ENCODE measurements at regions not wholly inside any gene's neighbourhood (a gene's known extent, or its start where the extent isn't known, plus 50 kb on each side); places are given as distances from the start of the nearest gene placed in this dataset.

- H2AFZ ChIP-seq (ENCODE audit: low read length, unreplicated experiment): no peak overlapping the region
- H3K27me3 ChIP-seq (ENCODE audit: insufficient read depth, low read length): no peaks in the 10 kb centered on the region
- H3K27ac ChIP-seq (ENCODE audit: low read depth, low read length): no peak overlapping the region
- no peaks in the 10 kb centered on the region for H3K36me3 ChIP-seq (ENCODE audit: insufficient read depth, low read length)
- no peaks in the 10 kb centered on the region for H3K4me1 ChIP-seq (ENCODE audit: control insufficient read depth, insufficient read depth, low read length, unreplicated experiment)
- no peak overlapping the region for H3K4me3 ChIP-seq (ENCODE audit: low read depth, low read length)
- H3K79me2 ChIP-seq (ENCODE audit: control insufficient read depth, insufficient read depth, low read length, unreplicated experiment): no peaks in the 10 kb centered on the region
These were observed 160.5 kb upstream of the TNC start for GRCh38 chr9:115278326-115279035.

GRCh38 chr9:115283395-115283794, 165.4 kb upstream of the TNC start:
- Histone ChIP-seq H2AFZ (ENCODE audit: low read length, unreplicated experiment) (no peak overlapping the region), H3K4me3 (ENCODE audit: low read depth, low read length) (no peak overlapping the region), H3K27me3 (ENCODE audit: insufficient read depth, low read length) (no peaks in the 10 kb centered on the region), H3K27ac (ENCODE audit: low read depth, low read length) (no peak overlapping the region), H3K36me3 (ENCODE audit: insufficient read depth, low read length) (no peaks in the 10 kb centered on the region), H3K79me2 (ENCODE audit: control insufficient read depth, insufficient read depth, low read length, unreplicated experiment) (no peaks in the 10 kb centered on the region), H3K4me1 (ENCODE audit: control insufficient read depth, insufficient read depth, low read length, unreplicated experiment) (no peaks in the 10 kb centered on the region)

- H3K27me3 ChIP-seq (ENCODE audit: insufficient read depth, low read length): no peaks in the 10 kb centered on the region
- H3K4me1 ChIP-seq (ENCODE audit: control insufficient read depth, insufficient read depth, low read length, unreplicated experiment): no peaks in the 10 kb centered on the region
- no peaks in the 10 kb centered on the region for H3K36me3 ChIP-seq (ENCODE audit: insufficient read depth, low read length)
- no peaks in the 10 kb centered on the region for H3K79me2 ChIP-seq (ENCODE audit: control insufficient read depth, insufficient read depth, low read length, unreplicated experiment)
- no peak overlapping the region for H3K27ac ChIP-seq (ENCODE audit: low read depth, low read length)
- no peak overlapping the region for H3K4me3 ChIP-seq (ENCODE audit: low read depth, low read length)
- H2AFZ ChIP-seq (ENCODE audit: low read length, unreplicated experiment): no peak overlapping the region
These were observed 167.9 kb upstream of the TNC start for GRCh38 chr9:115285836-115286235.

GRCh38 chr9:115286411-115286810, 168.5 kb upstream of the TNC start:
- H3K79me2 ChIP-seq (ENCODE audit: control insufficient read depth, insufficient read depth, low read length, unreplicated experiment): no peaks in the 10 kb centered on the region

GRCh38 chr9:115289757-115290208, 171.8 kb upstream of the TNC start:
- no peaks in the 10 kb centered on the region for H3K79me2 ChIP-seq (ENCODE audit: control insufficient read depth, insufficient read depth, low read length, unreplicated experiment)
- H3K4me1 ChIP-seq (ENCODE audit: control insufficient read depth, insufficient read depth, low read length, unreplicated experiment): peaks cover 6% of the 10 kb centered on the region
- no peak overlapping the region for H3K4me3 ChIP-seq (ENCODE audit: low read depth, low read length)
- H3K27me3 ChIP-seq (ENCODE audit: insufficient read depth, low read length): no peaks in the 10 kb centered on the region
- H3K36me3 ChIP-seq (ENCODE audit: insufficient read depth, low read length): no peaks in the 10 kb centered on the region
- H2AFZ ChIP-seq (ENCODE audit: low read length, unreplicated experiment): no peak overlapping the region
- no peak overlapping the region for H3K27ac ChIP-seq (ENCODE audit: low read depth, low read length)

More at GRCh38 chr9:115286411-115286810, 168.5 kb upstream of the TNC start:
- no peak overlapping the region for H3K4me3 ChIP-seq (ENCODE audit: low read depth, low read length)
- H2AFZ ChIP-seq (ENCODE audit: low read length, unreplicated experiment): no peak overlapping the region
- H3K27me3 ChIP-seq (ENCODE audit: insufficient read depth, low read length): no peaks in the 10 kb centered on the region
- H3K27ac ChIP-seq (ENCODE audit: low read depth, low read length): no peak overlapping the region
- H3K4me1 ChIP-seq (ENCODE audit: control insufficient read depth, insufficient read depth, low read length, unreplicated experiment): no peaks in the 10 kb centered on the region
- H3K36me3 ChIP-seq (ENCODE audit: insufficient read depth, low read length): no peaks in the 10 kb centered on the region

DNA sequence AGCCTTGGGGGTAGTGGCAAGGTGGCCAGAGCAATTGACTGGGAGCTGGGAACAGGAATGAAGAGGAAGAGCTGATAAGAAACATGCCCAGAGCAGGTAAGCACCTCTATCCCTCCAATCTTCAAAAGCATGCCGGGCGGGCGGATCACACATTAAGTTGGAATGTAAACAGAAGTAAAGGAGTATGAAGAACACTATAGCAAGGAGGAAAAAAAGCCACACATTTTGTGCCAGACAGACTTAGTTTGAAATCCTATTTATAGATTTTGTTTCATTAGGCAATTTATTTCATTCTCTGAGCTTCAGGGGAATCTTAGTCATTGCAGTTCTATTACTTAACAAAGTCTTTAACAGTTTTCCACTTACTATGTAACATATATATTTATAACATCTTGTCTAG, 173.9 kb upstream of the TNC start:
- Histone ChIP-seq H3K4me1 (ENCODE audit: control insufficient read depth, insufficient read depth, low read length, unreplicated experiment) (peaks cover 6% of the 10 kb centered on the region), H3K27ac (ENCODE audit: low read depth, low read length) (no peak overlapping the region), H3K4me3 (ENCODE audit: low read depth, low read length) (no peak overlapping the region), H3K27me3 (ENCODE audit: insufficient read depth, low read length) (no peaks in the 10 kb centered on the region), H2AFZ (ENCODE audit: low read length, unreplicated experiment) (no peak overlapping the region), H3K79me2 (ENCODE audit: control insufficient read depth, insufficient read depth, low read length, unreplicated experiment) (no peaks in the 10 kb centered on the region), H3K36me3 (ENCODE audit: insufficient read depth, low read length) (no peaks in the 10 kb centered on the region)

DNA sequence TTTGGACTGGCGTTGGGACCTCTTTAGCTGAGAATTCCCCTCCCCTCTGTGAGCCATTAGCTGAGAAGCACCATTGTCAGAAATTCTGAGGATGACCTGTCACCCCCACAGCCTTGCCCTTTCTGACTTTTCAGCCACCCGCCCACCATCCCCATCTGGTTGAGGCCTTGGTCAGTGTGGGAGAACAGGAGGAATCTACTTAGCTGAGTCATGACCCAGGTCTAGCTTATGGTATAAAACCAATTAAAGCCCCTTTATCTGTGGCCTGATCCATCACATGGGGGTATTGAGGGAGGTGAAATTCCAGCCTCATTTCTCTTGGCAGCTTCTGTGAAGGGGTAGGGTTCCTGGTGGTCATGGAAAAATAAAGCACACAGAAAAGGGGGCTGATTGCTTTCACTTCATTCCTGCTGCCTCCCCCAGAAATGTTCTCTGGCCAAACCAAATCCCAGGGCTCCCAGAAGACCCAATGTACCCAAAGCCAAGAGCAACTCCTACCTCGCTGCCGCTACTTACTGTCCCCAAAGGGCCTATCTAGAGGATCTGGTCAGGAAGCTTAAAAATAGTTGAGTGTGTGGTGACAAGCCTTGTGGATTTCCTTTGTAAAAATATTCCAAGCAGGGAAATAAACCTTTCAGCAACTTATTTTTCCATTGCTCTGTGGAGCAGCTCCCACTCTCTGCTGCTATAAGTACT, 174.8 kb upstream of the TNC start:
- Histone ChIP-seq H3K36me3 (ENCODE audit: insufficient read depth, low read length) (no peaks in the 10 kb centered on the region), H3K4me1 (ENCODE audit: control insufficient read depth, insufficient read depth, low read length, unreplicated experiment) (peaks cover 6% of the 10 kb centered on the region), H3K27ac (ENCODE audit: low read depth, low read length) (no peak overlapping the region)

DNA sequence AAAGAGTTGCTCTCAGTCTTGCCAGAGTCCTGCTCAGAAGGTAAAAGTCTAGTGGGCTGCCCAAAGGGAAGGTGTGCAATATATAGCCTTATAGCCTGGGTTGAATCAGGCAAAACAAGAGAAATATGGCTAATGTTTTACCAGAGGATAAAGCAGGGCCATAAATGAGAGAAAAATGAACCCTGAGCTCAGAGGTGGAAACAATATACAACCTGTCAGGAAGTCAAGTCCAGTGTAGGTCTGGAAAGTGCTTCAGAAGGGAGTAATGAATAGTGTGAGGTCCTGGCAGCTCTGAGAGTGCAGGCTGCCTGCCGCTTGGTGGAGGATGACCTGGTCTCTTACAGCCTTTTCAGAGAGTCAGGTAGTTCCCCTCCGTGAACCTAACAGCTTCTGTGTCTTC, 177.8 kb upstream of the TNC start:
- Histone ChIP-seq H3K79me2 (ENCODE audit: control insufficient read depth, insufficient read depth, low read length, unreplicated experiment) (no peaks in the 10 kb centered on the region), H3K4me3 (ENCODE audit: low read depth, low read length) (no peak overlapping the region), H2AFZ (ENCODE audit: low read length, unreplicated experiment) (no peak overlapping the region), H3K36me3 (ENCODE audit: insufficient read depth, low read length) (no peaks in the 10 kb centered on the region), H3K4me1 (ENCODE audit: control insufficient read depth, insufficient read depth, low read length, unreplicated experiment) (peaks cover 6% of the 10 kb centered on the region), H3K27me3 (ENCODE audit: insufficient read depth, low read length) (no peaks in the 10 kb centered on the region), H3K27ac (ENCODE audit: low read depth, low read length) (no peak overlapping the region)

More for the DNA sequence above, 174.8 kb upstream of the TNC start:
- H3K27me3 ChIP-seq (ENCODE audit: insufficient read depth, low read length): no peaks in the 10 kb centered on the region
- no peaks in the 10 kb centered on the region for H3K79me2 ChIP-seq (ENCODE audit: control insufficient read depth, insufficient read depth, low read length, unreplicated experiment)
- no peak overlapping the region for H3K4me3 ChIP-seq (ENCODE audit: low read depth, low read length)
- H2AFZ ChIP-seq (ENCODE audit: low read length, unreplicated experiment): no peak overlapping the region

DNA sequence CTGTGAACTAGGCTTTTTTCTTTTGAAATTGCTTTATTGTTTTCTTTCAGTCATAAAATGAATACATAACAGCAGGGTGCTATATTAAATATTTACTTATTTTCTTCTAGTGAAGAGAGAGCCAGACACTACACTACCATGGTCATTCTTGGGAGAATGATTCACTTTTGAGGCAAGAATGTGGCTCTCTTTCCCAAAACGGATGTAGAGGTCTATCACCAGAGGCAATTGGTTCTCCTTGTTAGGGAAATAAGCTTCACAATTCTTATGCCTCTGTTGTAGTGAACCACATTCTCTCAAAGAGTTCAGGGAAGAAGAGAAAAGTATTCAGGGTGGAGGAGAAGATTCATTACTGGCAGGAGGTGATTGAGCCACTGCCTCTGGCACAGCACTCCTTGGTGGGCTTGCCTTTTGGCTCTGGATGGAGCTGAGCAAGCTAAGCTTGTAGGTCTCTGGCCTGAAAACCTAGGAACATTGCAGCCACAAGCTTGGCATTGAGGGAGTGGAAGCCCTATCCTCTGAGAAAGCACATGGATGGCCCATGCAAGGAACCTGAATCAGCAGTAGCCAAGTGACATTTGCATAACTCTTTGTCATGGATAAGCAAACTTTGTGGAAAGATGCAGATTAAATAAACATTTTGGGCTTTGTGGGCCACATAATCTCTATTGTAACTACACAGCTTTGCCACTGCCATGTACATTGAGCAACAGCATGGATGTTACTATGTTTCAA, 179.0 kb upstream of the TNC start:
- Histone ChIP-seq H3K36me3 (ENCODE audit: insufficient read depth, low read length) (no peaks in the 10 kb centered on the region), H3K27ac (ENCODE audit: low read depth, low read length) (no peak overlapping the region), H3K4me1 (ENCODE audit: control insufficient read depth, insufficient read depth, low read length, unreplicated experiment) (peaks cover 6% of the 10 kb centered on the region), H3K27me3 (ENCODE audit: insufficient read depth, low read length) (no peaks in the 10 kb centered on the region), H3K79me2 (ENCODE audit: control insufficient read depth, insufficient read depth, low read length, unreplicated experiment) (no peaks in the 10 kb centered on the region), H2AFZ (ENCODE audit: low read length, unreplicated experiment) (no peak overlapping the region), H3K4me3 (ENCODE audit: low read depth, low read length) (no peak overlapping the region)

- no peaks in the 10 kb centered on the region for H3K4me1 ChIP-seq (ENCODE audit: control insufficient read depth, insufficient read depth, low read length, unreplicated experiment)
- no peak overlapping the region for H2AFZ ChIP-seq (ENCODE audit: low read length, unreplicated experiment)
- H3K27me3 ChIP-seq (ENCODE audit: insufficient read depth, low read length): no peaks in the 10 kb centered on the region
- H3K4me3 ChIP-seq (ENCODE audit: low read depth, low read length): no peak overlapping the region
- no peaks in the 10 kb centered on the region for H3K79me2 ChIP-seq (ENCODE audit: control insufficient read depth, insufficient read depth, low read length, unreplicated experiment)
- no peaks in the 10 kb centered on the region for H3K36me3 ChIP-seq (ENCODE audit: insufficient read depth, low read length)
- no peak overlapping the region for H3K27ac ChIP-seq (ENCODE audit: low read depth, low read length)
These were observed 182.2 kb upstream of the TNC start for GRCh38 chr9:115300116-115300515.
